K562 (cell line): ENCODE measurements at regions not wholly inside any gene's neighbourhood (a gene's known extent, or its start where the extent isn't known, plus 50 kb on each side); places are given as distances from the start of the nearest gene placed in this dataset.

Experiments used
- ATAC-seq: fragments of 200-7000 bp; cut with Tn5 transposase; 3 replicates; pipeline ENCODE4 v1.9.1; 2020; ENCODE audit warnings: moderate library complexity
- BruUV-seq: library from RNA; stranded (reverse); fragments of 400-500 nt; replicated peaks from 2 replicates; lab custom pipeline; 2021; lab: Mats Ljungman, UMichigan
- CTCF ChIA-PET: fragments of 300-600 bp; formaldehyde crosslinking; extraction: SDS; loops from one replicate; lab custom pipeline; 2021; ENCODE audit warnings: low intra/inter-chr PET ratio; lab: Yijun Ruan, JAX
- POLR2A ChIA-PET: fragments of 300-600, 350-650 bp; sonication (Branson Sonifier 250); formaldehyde crosslinking; extraction: SDS; loops from one replicate; lab custom pipeline; 2021; ENCODE audit warnings: antibody characterized with exemption, inconsistent platforms; lab: Yijun Ruan, JAX
- DNase-seq, 4 experiments: peaks; one replicate each; pipeline versions ENCODE4 v3.0.0 to v3.0.0-alpha.2; 2011 to 2018; ENCODE audit warnings: low spot score in 3 of 4, mixed read lengths in 3 of 4; ENCODE audit errors: extremely low read depth in 1 of 4
- FAIRE-seq: peaks from 2 replicates; lab custom pipeline; 2011; peaks lifted over from hg19 to GRCh38; lab: Jason Lieb, UNC
- H2AFZ ChIP-seq: 2 replicates; pipeline ENCODE4 v1.6.0; 2011; ENCODE audit warnings: low read depth, low read length, control low read depth, inconsistent platforms
- H3K27ac ChIP-seq: fragments of 200-600 bp; 3 replicates; pipeline ENCODE4 v1.8.0; 2011; ENCODE audit warnings: low read depth, mild to moderate bottlenecking, control low read depth, inconsistent platforms, low read length, moderate library complexity, mixed read lengths; ENCODE audit errors: extremely low read depth
- H3K27me3 ChIP-seq, 2 experiments: fragments of 300-600 bp in 1 of 2; 2 replicates in 1 of 2; 3 replicates in 1 of 2; pipeline versions ENCODE4 v1.6.0 to v1.8.0; 2011; ENCODE audit warnings: inconsistent platforms in 2 of 2, low read length in 2 of 2, mild to moderate bottlenecking in 1 of 2, mixed read lengths in 1 of 2, moderate library complexity in 1 of 2; ENCODE audit not compliant: control insufficient read depth in 2 of 2, insufficient read depth in 2 of 2
- H3K36me3 ChIP-seq: fragments of 300-600 bp; 3 replicates; pipeline ENCODE4 v1.8.0; 2011; ENCODE audit warnings: mild to moderate bottlenecking, low read length, inconsistent platforms; ENCODE audit not compliant: control insufficient read depth, insufficient read depth
- H3K4me1 ChIP-seq, 2 experiments: fragments of 200-600 bp in 1 of 2; replicated peaks in 1 of 2; 2 replicates in 1 of 2; 3 replicates in 1 of 2; pipeline versions ENCODE4 v1.5.1 to v1.8.0; 2011; ENCODE audit warnings: inconsistent platforms in 2 of 2, low read length in 2 of 2, mild to moderate bottlenecking in 1 of 2, mixed read lengths in 1 of 2, moderate library complexity in 1 of 2; ENCODE audit not compliant: control insufficient read depth in 2 of 2, insufficient read depth in 2 of 2
- H3K4me2 ChIP-seq: 2 replicates; pipeline ENCODE4 v1.6.1; 2011; ENCODE audit warnings: low read length, control low read depth, inconsistent platforms, mixed read lengths; ENCODE audit not compliant: insufficient read depth
- H3K4me3 ChIP-seq: fragments of 200-600 bp; sonication (generic), shearing (Covaris generic); 2 replicates; pipeline ENCODE4 v1.5.1; 2016; ENCODE audit warnings: control low read depth, inconsistent platforms
- H3K79me2 ChIP-seq: fragments of 200-600 bp; 3 replicates; pipeline ENCODE4 v1.8.0; 2011; ENCODE audit warnings: low read length, inconsistent platforms; ENCODE audit not compliant: control insufficient read depth, insufficient read depth
- H3K9ac ChIP-seq, 2 experiments: 2 replicates each; pipeline versions ENCODE4 v1.6.0 to v1.6.1; 2011; ENCODE audit warnings: low read depth in 2 of 2, low read length in 2 of 2, control low read depth in 1 of 2, inconsistent platforms in 1 of 2, mild to moderate bottlenecking in 1 of 2, mixed read lengths in 1 of 2; ENCODE audit not compliant: insufficient read depth in 1 of 2
- H3K9me1 ChIP-seq: one replicate; pipeline ENCODE4 v1.6.0; 2011; ENCODE audit warnings: inconsistent platforms, mild to moderate bottlenecking, low read length, moderate library complexity; ENCODE audit not compliant: control insufficient read depth, insufficient read depth
- H3K9me3 ChIP-seq: replicated peaks from 2 replicates; pipeline ENCODE4 v1.5.1; 2011; ENCODE audit warnings: low read depth, low read length, inconsistent platforms; ENCODE audit not compliant: control insufficient read depth, insufficient read depth
- H4K20me1 ChIP-seq: replicated peaks from 2 replicates; pipeline ENCODE4 v1.6.1; 2011; ENCODE audit warnings: low read length, inconsistent platforms, mixed read lengths; ENCODE audit not compliant: control insufficient read depth, insufficient read depth
- GABPB2 ChIP-seq: fragments of 250-450 bp; sonication (Bioruptor Pico); conservative IDR thresholded peaks from 2 replicates; pipeline ENCODE4 v1.5.1; 2021; ENCODE audit warnings: mild to moderate bottlenecking
- NCOA4 ChIP-seq: fragments of 450-650 bp; IDR thresholded peaks from 2 replicates; pipeline ENCODE4 v1.6.1; 2018; ENCODE audit warnings: mild to moderate bottlenecking; ENCODE audit not compliant: partially characterized antibody
- PTBP1 ChIP-seq: fragments of 200-400 bp; formaldehyde crosslinking; IDR thresholded peaks from 2 replicates; pipeline ENCODE4 v1.6.1; 2017; ENCODE audit warnings: low read depth, low read length
- TCF3 ChIP-seq: sonication (generic); formaldehyde crosslinking; IDR thresholded peaks from 2 replicates; pipeline ENCODE4 v1.4.0; 2020; ENCODE audit warnings: mild to moderate bottlenecking, missing genetic modification reagents
- ZNF707 ChIP-seq: fragments of 250-450 bp; sonication (Bioruptor Pico); conservative IDR thresholded peaks from 2 replicates; pipeline ENCODE4 v1.8.0; 2022; ENCODE audit warnings: inconsistent platforms, mild to moderate bottlenecking, moderate library complexity
- WGBS: fragments of 100-300 bp; shearing (Covaris generic); methylation state at CpG from one replicate; pipeline ENCODE4 v1.1.6; 2016; ENCODE audit warnings: low coverage, mixed read lengths; ENCODE audit not compliant: insufficient coverage; ENCODE audit errors: missing lambda C conversion rate; 5-methylcytosine and 5-hydroxymethylcytosine counted together
- in situ Hi-C: fragments of 300-500 bp; cut with MboI; formaldehyde crosslinking; loops from 4 replicates; pipeline ENCODE4 v1.15.0; 2018; ENCODE audit warnings: inconsistent platforms, mixed read lengths
- intact Hi-C: fragments of 100-400 bp; cut with micrococcal nuclease; formaldehyde crosslinking; loops from 2 replicates; pipeline ENCODE4 v1.14.2; 2022
- TF ChIP-seq, protein P1 (sequence below): sonication (generic); IDR thresholded peaks from 2 replicates; pipeline ENCODE4 v1.6.1; 2016

DNA sequence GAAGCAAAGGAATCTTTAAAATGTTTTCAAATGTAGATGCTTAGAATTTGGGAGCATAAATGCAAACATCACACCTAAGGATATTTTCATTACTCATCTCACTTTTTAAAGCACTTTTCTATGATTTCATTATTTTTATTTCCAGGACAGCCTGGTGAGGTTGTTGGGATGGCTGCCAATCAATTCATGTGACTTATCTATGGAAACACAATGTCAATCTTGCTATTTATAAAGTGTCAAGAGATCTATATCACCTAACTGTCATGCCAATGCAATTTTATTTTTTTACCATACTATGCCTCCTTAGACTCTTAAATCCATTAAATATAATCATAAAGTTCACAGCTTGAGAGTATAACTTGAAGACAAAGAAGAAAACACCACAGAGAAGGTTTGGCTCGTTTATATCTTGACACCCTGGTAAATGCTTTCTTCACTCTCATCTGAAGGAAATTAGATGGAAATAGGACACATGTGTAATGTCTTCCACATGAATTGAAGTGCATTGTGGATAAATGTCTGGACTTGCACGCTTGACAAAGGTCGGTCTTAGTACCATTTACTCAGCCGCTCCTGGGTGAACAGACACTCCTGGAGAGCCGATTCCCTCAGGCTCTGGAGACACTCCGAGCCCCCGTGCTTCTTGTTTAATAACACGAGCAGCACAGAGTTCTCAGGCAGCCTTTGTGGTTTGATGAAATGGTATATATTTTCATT, 425.7 kb upstream of the FAT1 start:
- ChIA-PET POLR2A (no interaction called here), CTCF (no interaction called here)
- Histone ChIP-seq H3K27ac (no peak overlapping the region), H3K4me3 (no peak overlapping the region), H3K9ac (no peak overlapping the region), H3K4me1 (no peaks in the 10 kb centered on the region), H4K20me1 (no peaks in the 10 kb centered on the region), H3K27me3 (no peaks in the 10 kb centered on the region), H3K9me1 (no peaks in the 10 kb centered on the region), H3K4me2 (no peak overlapping the region), H2AFZ (no peak overlapping the region), H3K79me2 (no peaks in the 10 kb centered on the region), H3K9me3 (no peaks in the 10 kb centered on the region), H3K36me3 (no peaks in the 10 kb centered on the region)
- in situ Hi-C loops (no loop called here), intact Hi-C loops (no loop called here)
- FAIRE-seq, result no peak
- WGBS, result 0% methylated on average over 8 of the region's 8 CpGs
- ATAC-seq, result no peak
- BruUV-seq, result no TSS peak
- DNase-seq, result no peak
- TF ChIP-seq NCOA4 (no peak), ZNF707 (CRISPR knock-in tag) (no peak), PTBP1 (no peak), GABPB2 (no peak), TCF3 (CRISPR knock-in tag) (no peak)
- TF ChIP-seq, protein P1, sequence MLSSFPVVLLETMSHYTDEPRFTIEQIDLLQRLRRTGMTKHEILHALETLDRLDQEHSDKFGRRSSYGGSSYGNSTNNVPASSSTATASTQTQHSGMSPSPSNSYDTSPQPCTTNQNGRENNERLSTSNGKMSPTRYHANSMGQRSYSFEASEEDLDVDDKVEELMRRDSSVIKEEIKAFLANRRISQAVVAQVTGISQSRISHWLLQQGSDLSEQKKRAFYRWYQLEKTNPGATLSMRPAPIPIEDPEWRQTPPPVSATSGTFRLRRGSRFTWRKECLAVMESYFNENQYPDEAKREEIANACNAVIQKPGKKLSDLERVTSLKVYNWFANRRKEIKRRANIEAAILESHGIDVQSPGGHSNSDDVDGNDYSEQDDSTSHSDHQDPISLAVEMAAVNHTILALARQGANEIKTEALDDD, result no peak
